Limb (tissue), 2 donors: ENCODE measurements at regions not wholly inside any gene's neighbourhood (a gene's known extent, or its start where the extent isn't known, plus 50 kb on each side); places are given as distances from the start of the nearest gene placed in this dataset.
"Not testable (repeated sequence)": the region's sequence is repeated elsewhere in the genome, so short reads cannot be mapped to it uniquely, and the experiment has no call there.

ENCODE experiments used
- DNase-seq, 2 donors: peaks; one replicate each; pipeline ENCODE4 v3.0.0-alpha.2; 2016; ENCODE audit errors: extremely low spot score in 2 of 2

- no peak for DNase-seq
Observed at GRCh38 chrX:110511238-110511637, 152.6 kb downstream of the RTL9 start.

- no peak for DNase-seq
Observed at GRCh38 chrX:110512341-110512740, 153.7 kb downstream of the RTL9 start.

DNA sequence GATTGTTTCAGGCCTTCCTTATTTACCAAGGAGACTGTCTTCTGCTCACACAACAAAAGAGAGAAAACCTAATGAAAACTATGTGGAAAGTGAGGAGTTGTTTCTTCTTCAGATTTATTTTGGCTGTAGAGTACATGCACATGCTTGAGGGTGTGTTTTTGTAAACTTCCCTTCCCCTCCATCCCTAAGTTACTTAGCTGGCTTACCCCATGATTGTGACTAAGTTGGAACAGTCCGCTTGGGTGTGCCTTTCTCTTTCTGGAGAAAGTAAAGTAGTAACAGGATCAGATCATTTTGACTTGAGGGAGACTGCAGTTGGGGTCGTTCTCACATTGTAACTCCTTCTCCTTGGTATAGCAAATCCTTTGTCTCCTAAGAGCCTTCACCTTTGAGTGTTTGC, 155.9 kb downstream of the RTL9 start:
- no peak for DNase-seq

GRCh38 chrX:110519501-110519900, 160.9 kb downstream of the RTL9 start:
- no peak for DNase-seq

DNA sequence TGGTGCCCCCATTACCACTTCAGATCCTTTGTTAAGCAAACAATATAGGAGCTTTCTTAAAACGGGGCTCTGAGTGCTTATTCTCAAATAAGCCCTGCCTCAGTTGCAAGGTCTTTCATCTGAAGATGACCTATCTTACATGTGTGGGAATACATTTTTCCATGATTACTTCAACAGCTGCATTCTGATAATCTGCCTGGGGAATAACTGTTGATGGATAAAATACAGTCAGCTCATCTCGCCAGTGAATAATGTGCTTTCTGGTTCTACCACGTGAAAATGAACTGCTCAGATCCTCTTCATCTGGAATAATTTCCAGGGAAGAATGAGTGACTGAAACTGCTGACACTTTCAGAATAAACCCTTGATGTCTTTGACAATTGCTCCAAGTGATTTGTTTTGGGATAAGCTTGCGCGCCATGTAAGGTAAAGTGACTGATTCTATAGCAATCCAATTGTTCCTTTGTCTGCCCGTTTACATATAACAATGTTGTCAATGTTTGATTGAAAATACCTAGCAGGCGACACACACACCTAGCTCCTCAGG, 161.3 kb downstream of the RTL9 start:
- DNase-seq, result no peak

DNA sequence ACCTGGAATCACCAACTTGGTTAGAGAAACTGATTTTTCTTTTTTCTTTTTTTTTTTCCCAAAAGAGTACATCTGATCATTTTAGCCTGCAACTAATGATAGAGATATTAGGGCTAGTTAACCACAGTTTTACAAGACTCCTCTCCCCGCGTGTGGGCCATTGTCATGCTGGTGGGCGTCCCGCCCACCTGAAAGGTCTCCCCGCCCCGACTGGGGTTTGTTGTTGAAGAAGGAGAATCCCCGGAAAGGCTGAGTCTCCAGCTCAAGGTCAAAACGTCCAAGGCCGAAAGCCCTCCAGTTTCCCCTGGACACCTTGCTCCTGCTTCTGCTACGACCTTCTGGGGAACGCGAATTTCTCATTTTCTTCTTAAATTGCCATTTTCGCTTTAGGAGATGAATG, 162.0 kb downstream of the RTL9 start:
- DNase-seq, result not testable (repeated sequence)

- peak in 1 of 2 donors; percentile 10 for DNase-seq
Observed at GRCh38 chrX:110531873-110532580, 173.4 kb downstream of the RTL9 start.

DNA sequence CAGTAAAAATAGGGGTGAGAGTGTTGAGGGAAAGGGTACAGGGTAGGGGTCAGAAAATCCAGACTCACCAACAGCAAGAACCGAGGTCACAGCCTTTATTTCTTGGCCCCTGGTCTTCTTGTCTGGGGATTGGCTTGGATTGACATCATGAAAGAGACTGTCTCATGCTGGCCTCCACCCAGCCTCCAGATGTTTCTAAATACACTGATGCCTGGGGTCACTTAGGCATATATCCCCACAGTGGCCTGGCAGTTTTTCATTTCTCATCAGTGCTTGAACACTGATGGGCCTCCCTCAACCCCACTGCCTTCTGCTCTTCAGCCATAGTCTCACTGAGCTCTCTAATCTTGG, 173.9 kb downstream of the RTL9 start:
- DNase-seq, result no peak

GRCh38 chrX:110536816-110537215, 178.2 kb downstream of the RTL9 start:
- no peak for DNase-seq

DNA sequence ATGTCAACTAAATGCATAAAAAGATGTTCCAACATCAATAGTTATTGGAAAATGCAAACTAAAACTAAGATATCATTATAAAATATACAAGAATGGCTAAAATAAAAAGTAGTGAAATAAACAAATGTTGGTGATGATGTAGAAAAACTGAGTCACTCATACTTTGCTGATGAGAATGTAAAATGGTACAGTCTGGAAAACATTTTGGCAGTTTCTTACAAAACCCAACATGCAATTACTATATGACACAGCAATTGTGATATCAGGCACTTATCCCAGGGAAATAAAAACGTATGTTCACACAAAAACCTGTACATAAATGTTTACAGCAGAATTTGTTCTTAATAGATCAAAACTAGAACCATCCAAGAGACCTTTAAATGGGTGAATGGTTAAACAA, 182.6 kb downstream of the RTL9 start:
- DNase-seq, result no peak

- not testable (repeated sequence) for DNase-seq
Observed at GRCh38 chrX:110550854-110551253, 192.2 kb downstream of the RTL9 start.

- DNase-seq, result no peak
Observed at GRCh38 chrX:110557864-110558263, 199.2 kb downstream of the RTL9 start.

GRCh38 chrX:110558406-110558805, 199.8 kb downstream of the RTL9 start:
- no peak for DNase-seq

- no peak for DNase-seq
Observed at GRCh38 chrX:110561034-110561433, 202.4 kb downstream of the RTL9 start.

DNA sequence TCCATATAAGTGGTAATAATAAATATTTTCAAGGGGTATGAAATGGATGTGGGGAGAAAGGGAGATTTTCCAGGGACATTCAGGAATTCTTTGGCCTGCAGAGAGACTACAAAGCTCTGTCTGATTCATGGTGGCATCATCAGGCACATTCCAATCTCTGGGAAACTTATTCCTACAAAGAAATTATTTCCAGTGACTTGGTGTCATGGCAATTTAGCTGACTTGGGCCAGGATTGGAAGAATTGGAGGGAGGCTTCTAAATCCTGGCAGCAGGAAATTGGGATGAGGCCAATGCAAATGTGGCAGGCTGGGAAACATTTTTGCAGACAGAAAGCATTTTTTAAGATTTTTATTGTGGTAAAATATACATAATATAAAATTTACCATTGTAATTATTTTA, 204.6 kb downstream of the RTL9 start:
- DNase-seq, result no peak

- DNase-seq, result no peak
Observed at GRCh38 chrX:110568441-110568840, 209.8 kb downstream of the RTL9 start.

- DNase-seq, result no peak
Observed at GRCh38 chrX:110569506-110569905, 210.9 kb downstream of the RTL9 start.

GRCh38 chrX:110578270-110578669, 217.3 kb downstream of the CHRDL1 start:
- no peak for DNase-seq

GRCh38 chrX:110584083-110584482, 211.5 kb downstream of the CHRDL1 start:
- DNase-seq, result no peak

GRCh38 chrX:110588164-110588563, 207.5 kb downstream of the CHRDL1 start:
- DNase-seq, result no peak

GRCh38 chrX:110588853-110589252, 206.8 kb downstream of the CHRDL1 start:
- DNase-seq, result no peak

DNA sequence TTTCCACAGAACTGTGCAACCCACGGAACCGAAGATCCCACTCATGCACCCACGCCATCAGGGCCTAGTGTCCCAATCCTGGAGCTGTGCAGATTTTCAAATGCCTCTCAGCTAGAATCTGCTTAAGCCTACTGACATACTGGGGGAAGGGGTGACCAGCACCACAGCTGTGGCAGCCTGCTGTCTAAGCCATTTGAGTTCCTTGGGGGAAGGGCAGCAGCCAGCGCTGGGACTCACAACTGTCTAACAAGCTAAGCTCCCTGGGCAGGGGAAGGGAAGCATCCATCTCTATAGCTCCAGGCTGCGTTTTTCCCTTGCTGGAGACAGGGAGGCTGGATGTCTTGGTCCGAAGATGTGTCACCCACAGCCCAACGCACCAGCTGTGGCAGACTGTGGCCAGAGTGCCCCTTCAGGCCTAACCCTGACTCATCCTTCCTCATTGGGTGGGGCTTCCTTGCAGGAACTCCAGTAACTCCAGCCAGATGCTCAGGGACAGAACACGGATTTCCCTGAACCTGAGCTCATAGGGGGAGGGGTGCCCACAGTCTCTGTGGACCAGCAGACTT, 194.8 kb downstream of the CHRDL1 start:
- DNase-seq, result no peak

DNA sequence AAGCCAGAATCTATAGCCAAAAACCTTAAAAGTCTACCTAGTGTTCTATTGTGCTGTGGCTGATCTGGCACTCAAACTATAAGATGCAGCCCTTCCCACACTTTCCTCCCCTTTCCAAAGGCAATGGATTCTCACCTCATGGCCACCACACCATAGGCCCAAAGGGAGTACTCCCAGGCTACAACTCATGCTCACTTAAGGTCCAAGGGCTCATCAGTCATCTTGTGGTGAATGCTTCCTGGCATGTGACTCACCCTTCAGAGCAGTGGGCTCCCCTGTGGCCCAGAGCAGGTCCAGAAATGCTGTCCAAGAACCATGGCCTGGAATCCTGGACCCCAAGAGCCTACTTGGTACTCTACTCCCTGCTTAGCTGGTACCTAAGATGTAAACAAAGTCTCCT, 181.0 kb downstream of the CHRDL1 start:
- DNase-seq, result no peak
